Endothelial cell of umbilical vein (primary cell): ENCODE measurements at regions not wholly inside any gene's neighbourhood (a gene's known extent, or its start where the extent isn't known, plus 50 kb on each side); places are given as distances from the start of the nearest gene placed in this dataset.

ENCODE experiments used
- BruUV-seq: library from RNA; stranded (reverse); fragments of 400-500 nt; replicated peaks from 2 replicates; lab custom pipeline; 2021; lab: Mats Ljungman, UMichigan
- CTCF ChIA-PET: fragments of 300-600, 350-600 bp; sonication (Branson Sonifier 250); formaldehyde crosslinking; loops from one replicate; lab custom pipeline; 2021; ENCODE audit warnings: antibody characterized with exemption, inconsistent platforms; lab: Charles Lee
- POLR2A ChIA-PET: fragments of 300-600, 350-600 bp; sonication (Branson Sonifier 250); formaldehyde crosslinking; loops from one replicate; lab custom pipeline; 2021; ENCODE audit warnings: antibody characterized with exemption, inconsistent platforms; lab: Charles Lee
- DNase-seq: peaks from one replicate; pipeline ENCODE4 v3.0.0-alpha.2; 2011; ENCODE audit warnings: low read depth, low spot score
- FAIRE-seq: peaks from 2 replicates; lab custom pipeline; 2011; peaks lifted over from hg19 to GRCh38; lab: Jason Lieb, UNC
- H2AFZ ChIP-seq: 2 replicates; pipeline ENCODE4 v1.6.0; 2012; ENCODE audit warnings: low read depth, low read length, control low read depth, inconsistent platforms
- H3K27ac ChIP-seq: 2 replicates; pipeline ENCODE4 v1.5.1; 2011; ENCODE audit warnings: low read depth, mild to moderate bottlenecking, control low read depth, low read length, moderate library complexity; ENCODE audit not compliant: insufficient read depth
- H3K27me3 ChIP-seq, 2 experiments: 2 replicates each; pipeline versions ENCODE4 v1.6.0 to v1.6.1; 2011; ENCODE audit warnings: low read length in 2 of 2, mixed read lengths in 1 of 2; ENCODE audit not compliant: control insufficient read depth in 2 of 2, insufficient read depth in 2 of 2
- H3K36me3 ChIP-seq, 2 experiments: 2 replicates in 1 of 2; 3 replicates in 1 of 2; pipeline ENCODE4 v1.5.1; 2011; ENCODE audit warnings: low read length in 2 of 2, mild to moderate bottlenecking in 1 of 2, moderate library complexity in 1 of 2; ENCODE audit not compliant: control insufficient read depth in 2 of 2, insufficient read depth in 2 of 2; ENCODE audit errors: extremely low read depth in 1 of 2
- H3K4me1 ChIP-seq: 3 replicates; pipeline ENCODE4 v1.5.1; 2011; ENCODE audit warnings: mild to moderate bottlenecking, low read length; ENCODE audit not compliant: control insufficient read depth, insufficient read depth; ENCODE audit errors: extremely low read depth
- H3K4me2 ChIP-seq: 2 replicates; pipeline ENCODE4 v1.6.1; 2011; ENCODE audit warnings: low read length, control low read depth, mixed read lengths; ENCODE audit not compliant: insufficient read depth
- H3K4me3 ChIP-seq, 3 experiments: fragments of 200-600 bp in 1 of 3; sonication (generic), shearing (Covaris generic) in 1 of 3; replicated peaks in 1 of 3; 2 replicates each; pipeline ENCODE4 v1.5.1; 2011 to 2016; ENCODE audit warnings: control low read depth in 3 of 3, low read length in 3 of 3, mild to moderate bottlenecking in 2 of 3, inconsistent platforms in 1 of 3, low read depth in 1 of 3, moderate library complexity in 1 of 3; ENCODE audit not compliant: insufficient read depth in 1 of 3
- H3K79me2 ChIP-seq: 2 replicates; pipeline ENCODE4 v1.6.0; 2012; ENCODE audit warnings: low read length, inconsistent platforms; ENCODE audit not compliant: control insufficient read depth, insufficient read depth
- H3K9ac ChIP-seq: replicated peaks from 2 replicates; pipeline ENCODE3; 2011; ENCODE audit warnings: low read length, control low read depth; ENCODE audit not compliant: insufficient read depth; ENCODE audit errors: extremely low read depth
- H3K9me1 ChIP-seq: replicated peaks from 3 replicates; pipeline ENCODE4 v1.6.0; 2011; ENCODE audit warnings: mild to moderate bottlenecking, low read length; ENCODE audit not compliant: control insufficient read depth, insufficient read depth; ENCODE audit errors: extremely low read depth
- H3K9me3 ChIP-seq: replicated peaks from 2 replicates; pipeline ENCODE4 v1.5.1; 2012; ENCODE audit warnings: low read length, inconsistent platforms; ENCODE audit not compliant: control insufficient read depth, insufficient read depth
- H4K20me1 ChIP-seq: replicated peaks from 2 replicates; pipeline ENCODE3; 2011; ENCODE audit warnings: mild to moderate bottlenecking, low read length; ENCODE audit not compliant: control insufficient read depth, insufficient read depth; ENCODE audit errors: extremely low read depth
- FOS ChIP-seq: IDR thresholded peaks from 2 replicates; pipeline ENCODE4 v1.6.1; 2011; ENCODE audit warnings: mild to moderate bottlenecking, low read length, moderate library complexity, borderline replicate concordance; ENCODE audit not compliant: insufficient read depth
- GATA2 ChIP-seq: IDR thresholded peaks from 2 replicates; pipeline ENCODE4 v1.7.0; 2011; ENCODE audit warnings: low read depth, mild to moderate bottlenecking, moderate library complexity, mixed read lengths, low read length; ENCODE audit not compliant: insufficient read length, insufficient read depth
- JUN ChIP-seq: IDR thresholded peaks from 2 replicates; pipeline ENCODE4 v1.6.1; 2011; ENCODE audit warnings: borderline replicate concordance, low read depth; ENCODE audit not compliant: insufficient read length, insufficient read depth
- MYC ChIP-seq: IDR thresholded peaks from one replicate; pipeline ENCODE4 v1.6.1; 2011; ENCODE audit warnings: mild to moderate bottlenecking, low read depth, low read length
- POLR2A ChIP-seq: IDR thresholded peaks from 2 replicates; pipeline ENCODE4 v1.6.1; 2012; ENCODE audit warnings: low read depth, mild to moderate bottlenecking, control low read depth, low read length
- POLR2AphosphoS5 ChIP-seq: IDR thresholded peaks from 2 replicates; pipeline ENCODE4 v1.6.1; 2012; ENCODE audit warnings: low read depth, mild to moderate bottlenecking, control low read depth, low read length, moderate library complexity; ENCODE audit not compliant: insufficient read depth
- dilution Hi-C: fragments of 300-500 bp; cut with MboI; formaldehyde crosslinking; loops from one replicate; pipeline ENCODE4 v1.15.0; 2019; ENCODE audit warnings: low sequenced_read_pairs; ENCODE audit not compliant: extremely low pct_ligation_motif_present
- intact Hi-C: fragments of 100-400 bp; cut with micrococcal nuclease; formaldehyde crosslinking; loops from one replicate; pipeline ENCODE4 v1.10.0; 2022
- TF ChIP-seq, protein P1 (sequence below): IDR thresholded peaks from 2 replicates; pipeline ENCODE4 v1.6.1; 2011; ENCODE audit not compliant: insufficient read depth, insufficient read length

DNA sequence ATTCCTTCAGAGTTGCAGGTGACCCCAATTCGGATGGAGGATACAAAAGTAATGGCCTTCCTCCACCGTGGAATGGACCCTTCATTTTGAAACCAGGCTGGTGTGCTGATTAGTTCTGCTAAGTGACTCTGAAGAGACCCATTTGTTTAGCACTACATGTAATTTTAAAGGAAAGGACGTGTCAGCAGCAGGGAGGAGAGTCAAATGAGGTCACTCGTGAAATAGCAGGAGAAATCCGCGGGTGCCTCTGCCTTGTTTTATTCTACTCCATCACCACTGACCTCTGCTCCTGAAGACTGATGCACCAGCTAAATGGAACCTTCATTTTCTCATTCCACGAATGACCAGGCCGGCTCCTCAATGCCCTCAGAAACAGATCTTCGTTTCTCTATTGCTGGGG lies 589.2 kb downstream of the CDH11 start:
- Histone ChIP-seq H3K9me3 (no peaks in the 10 kb centered on the region), H3K4me1 (no peaks in the 10 kb centered on the region), H3K9me1 (no peaks in the 10 kb centered on the region), H3K36me3 (no peaks in the 10 kb centered on the region), H3K4me3 (no peak overlapping the region), H2AFZ (no peak overlapping the region), H4K20me1 (no peaks in the 10 kb centered on the region), H3K27ac (no peak overlapping the region), H3K79me2 (no peaks in the 10 kb centered on the region), H3K9ac (no peak overlapping the region), H3K27me3 (no peaks in the 10 kb centered on the region), H3K4me2 (no peak overlapping the region)
- ChIA-PET POLR2A (no interaction called here), CTCF (no interaction called here)
- no peak for DNase-seq
- dilution Hi-C loops, result no loop called here
- TF ChIP-seq GATA2, result no peak
- no peak for TF ChIP-seq JUN
- intact Hi-C loops, result no loop called here
- no TSS peak for BruUV-seq
- FAIRE-seq, result no peak

DNA sequence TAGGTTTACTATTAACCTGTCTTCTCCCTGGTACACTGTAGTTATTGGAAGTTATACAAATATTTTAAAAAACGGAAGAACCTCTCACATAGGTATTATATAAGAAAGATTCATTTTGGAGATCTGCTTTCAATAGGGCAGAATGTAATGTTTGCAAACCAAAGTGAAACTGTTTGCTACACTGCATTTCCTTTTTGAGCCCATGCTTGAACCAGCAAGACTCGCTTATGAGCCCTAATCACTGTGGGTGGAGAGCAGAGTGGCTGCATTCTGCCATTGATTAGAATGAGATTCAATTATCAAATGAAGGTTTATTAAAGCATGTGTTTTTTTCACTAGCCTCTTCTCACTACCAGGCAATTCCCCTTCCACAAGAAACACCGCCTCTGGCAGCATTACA lies 589.7 kb downstream of the CDH11 start:
- no peak overlapping the region for H3K4me2 ChIP-seq
- no peak for DNase-seq
- intact Hi-C loops (no loop called here), dilution Hi-C loops (no loop called here)
- H3K27ac ChIP-seq, result no peak overlapping the region
- POLR2A ChIA-PET, result no interaction called here
- H3K9me3 ChIP-seq, result no peaks in the 10 kb centered on the region
- CTCF ChIA-PET, result interaction anchor here (0.6 kb wide), 1 partner anchor 495 kb away, joined by 4 read pairs; no protein-coding TSS in a partner anchor
- H3K9ac ChIP-seq, result no peak overlapping the region
- no peaks in the 10 kb centered on the region for H3K9me1 ChIP-seq
- no peak overlapping the region for H2AFZ ChIP-seq
- no peaks in the 10 kb centered on the region for H3K79me2 ChIP-seq
- H3K4me3 ChIP-seq, result no peak overlapping the region
- no peaks in the 10 kb centered on the region for H3K4me1 ChIP-seq
- TF ChIP-seq, protein P1, sequence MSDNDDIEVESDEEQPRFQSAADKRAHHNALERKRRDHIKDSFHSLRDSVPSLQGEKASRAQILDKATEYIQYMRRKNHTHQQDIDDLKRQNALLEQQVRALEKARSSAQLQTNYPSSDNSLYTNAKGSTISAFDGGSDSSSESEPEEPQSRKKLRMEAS, result no peak
- TF ChIP-seq GATA2, result no peak
- no peak for TF ChIP-seq POLR2AphosphoS5
- no peak for TF ChIP-seq POLR2A
- no peak for TF ChIP-seq MYC
- TF ChIP-seq FOS, result no peak
- TF ChIP-seq JUN, result no peak
- H4K20me1 ChIP-seq, result no peaks in the 10 kb centered on the region
- BruUV-seq, result no TSS peak
- no peak for FAIRE-seq
- H3K27me3 ChIP-seq, result no peaks in the 10 kb centered on the region
- H3K36me3 ChIP-seq, result no peaks in the 10 kb centered on the region
